ENCODE measurements at regions not wholly inside any gene's neighbourhood (a gene's known extent, or its start where the extent isn't known, plus 50 kb on each side); places are given as distances from the start of the nearest gene placed in this dataset.

GRCh38 chr1:55500601-55501000 is 285.4 kb upstream of the USP24 start:
- no peak overlapping the region for H2BK5ac ChIP-seq (ENCODE audit: insufficient read length, low read length)
- Mint-ChIP-seq H3K36me3 (ENCODE audit: insufficient read depth in 1 of 3, low read depth in 3 of 3) (no peaks in the 10 kb centered on the region; a peak in 1 of 7 replicates), H3K4me3 (no peak overlapping the region), H3K27me3 (ENCODE audit: low read depth) (peaks cover 3% of the 10 kb centered on the region), H3K27ac (no peak overlapping the region), H3K4me1 (no peaks in the 10 kb centered on the region), H3K9me3 (no peaks in the 10 kb centered on the region)
- H3K56ac ChIP-seq (ENCODE audit: insufficient read length, low read depth, low read length), result no peak overlapping the region
- H3K27me3 ChIP-seq (ENCODE audit: insufficient read depth, low read length), result no peaks in the 10 kb centered on the region
- H3K18ac ChIP-seq (ENCODE audit: insufficient read length, low read depth, low read length), result no peak overlapping the region
- no peak overlapping the region for H2BK12ac ChIP-seq (ENCODE audit: insufficient read length, low read depth, low read length)
- no peak overlapping the region for H4K91ac ChIP-seq (ENCODE audit: insufficient read length, low read depth, low read length)
- no peak overlapping the region for H2BK120ac ChIP-seq (ENCODE audit: low read depth, low read length, poor library complexity, severe bottlenecking)
- H3K27ac ChIP-seq (ENCODE audit: insufficient read length, low read depth, low read length), result no peak overlapping the region
- H4K5ac ChIP-seq (ENCODE audit: insufficient read length, low read depth, low read length), result no peak overlapping the region
- H4K20me1 ChIP-seq (ENCODE audit: control insufficient read depth, insufficient read depth, insufficient read length), result no peaks in the 10 kb centered on the region
- H3T11ph ChIP-seq (ENCODE audit: low read length), result no peak overlapping the region
- H4K8ac ChIP-seq (replicated peaks; ENCODE audit: insufficient read length, low read depth, low read length), result no peak overlapping the region
- no peak overlapping the region for H3K9ac ChIP-seq (ENCODE audit: extremely low read depth, insufficient read length, low read length)
- H3K23me2 ChIP-seq (ENCODE audit: insufficient read length, low read depth, low read length, poor library complexity, severe bottlenecking), result no peaks in the 10 kb centered on the region
- no peak for TF ChIP-seq CTCF (conservative IDR thresholded peaks at IDR 0.05)
- no peaks in the 10 kb centered on the region for H3K4me1 ChIP-seq (ENCODE audit: insufficient read depth, low read length)
- no peaks in the 10 kb centered on the region for H3K79me1 ChIP-seq (ENCODE audit: insufficient read depth, low read depth, low read length, poor library complexity, severe bottlenecking)
- H3K79me2 ChIP-seq (ENCODE audit: insufficient read depth, low read length), result no peaks in the 10 kb centered on the region
- no peak overlapping the region for H3K4ac ChIP-seq (ENCODE audit: low read depth, low read length)
- no peak overlapping the region for H3K23ac ChIP-seq (ENCODE audit: insufficient read length, low read depth, low read length)
- H2BK20ac ChIP-seq (ENCODE audit: low read depth, low read length, poor library complexity, severe bottlenecking), result no peak overlapping the region
- H2AFZ ChIP-seq (ENCODE audit: low read length), result no peak overlapping the region
- no peak for DNase-seq
- H3K14ac ChIP-seq (ENCODE audit: insufficient read depth, low read length), result no peak overlapping the region
- H3K4me2 ChIP-seq (ENCODE audit: insufficient read depth, insufficient read length, low read length), result no peak overlapping the region
- H2AK5ac ChIP-seq (ENCODE audit: insufficient read length, low read length), result no peak overlapping the region
- H3K9me3 ChIP-seq (ENCODE audit: control insufficient read depth, low read depth, low read length), result no peaks in the 10 kb centered on the region
- H2BK15ac ChIP-seq (ENCODE audit: low read depth, low read length), result no peak overlapping the region
- WGBS (ENCODE audit: extremely low coverage, insufficient read length, low lambda C conversion rate), result no CpG with 5 or more reads among the region's 6 CpGs

All from H9 (cell line).